Neural cell (in vitro differentiated cells): ENCODE measurements at regions not wholly inside any gene's neighbourhood (a gene's known extent, or its start where the extent isn't known, plus 50 kb on each side); places are given as distances from the start of the nearest gene placed in this dataset.

Source experiments
- H2AFZ ChIP-seq: fragments of 200-600, 300-800 bp; sonication (generic), shearing (Covaris generic); 2 replicates; pipeline ENCODE4 v1.6.0; 2014; ENCODE audit warnings: low read depth, mild to moderate bottlenecking, antibody characterized with exemption, low read length, moderate library complexity
- H3F3A ChIP-seq: fragments of 200-600 bp; shearing (Covaris generic); 2 replicates; pipeline ENCODE4 v1.6.1; 2016; ENCODE audit warnings: mild to moderate bottlenecking, moderate library complexity, mixed read lengths, antibody characterized with exemption, low read length; ENCODE audit not compliant: insufficient read depth, poor library complexity, severe bottlenecking
- H3K27ac ChIP-seq: fragments of 200-600, 300-800 bp; sonication (generic), shearing (Covaris generic); 2 replicates; pipeline ENCODE4 v1.5.1; 2014; ENCODE audit warnings: mild to moderate bottlenecking, low read length, moderate library complexity
- H3K27me3 ChIP-seq: fragments of 300-800, 200-600 bp; sonication (generic), shearing (Covaris generic); 2 replicates; pipeline ENCODE4 v1.6.0; 2014; ENCODE audit warnings: mild to moderate bottlenecking, low read depth, low read length, moderate library complexity; ENCODE audit not compliant: insufficient read depth
- H3K36me3 ChIP-seq: fragments of 300-800, 200-600 bp; sonication (generic), shearing (Covaris generic); 2 replicates; pipeline ENCODE4 v1.5.1; 2014; ENCODE audit warnings: mild to moderate bottlenecking, antibody characterized with exemption, low read length, moderate library complexity; ENCODE audit not compliant: insufficient read depth
- H3K4me2 ChIP-seq: fragments of 300-800, 200-600 bp; sonication (generic), shearing (Covaris generic); 2 replicates; pipeline ENCODE4 v1.6.0; 2014; ENCODE audit warnings: mild to moderate bottlenecking, low read length
- H3K4me3 ChIP-seq: fragments of 300-800, 200-600 bp; sonication (generic), shearing (Covaris generic); 2 replicates; pipeline ENCODE4 v1.5.1; 2014; ENCODE audit warnings: mild to moderate bottlenecking, low read length, moderate library complexity
- H3K79me2 ChIP-seq: fragments of 200-600 bp; shearing (Covaris generic); replicated peaks from 2 replicates; pipeline ENCODE4 v1.6.0; 2014; ENCODE audit warnings: mild to moderate bottlenecking, low read length, moderate library complexity; ENCODE audit not compliant: insufficient read depth
- H3K9ac ChIP-seq: fragments of 300-800, 200-600 bp; sonication (generic), shearing (Covaris generic); 2 replicates; pipeline ENCODE4 v1.6.1; 2016; ENCODE audit warnings: mild to moderate bottlenecking, low read length, mixed read lengths
- H3K9me2 ChIP-seq: fragments of 200-600 bp; shearing (Covaris generic); 2 replicates; pipeline ENCODE4 v1.6.1; 2016; ENCODE audit warnings: mild to moderate bottlenecking, low read length, mixed read lengths; ENCODE audit not compliant: insufficient read depth
- H3K9me3 ChIP-seq: fragments of 200-600, 300-800 bp; sonication (generic), shearing (Covaris generic); 2 replicates; pipeline ENCODE4 v1.6.1; 2016; ENCODE audit warnings: mild to moderate bottlenecking, mixed run types, low read length, moderate library complexity, mixed read lengths
- H4K20me1 ChIP-seq: fragments of 200-600 bp; shearing (Covaris generic); 2 replicates; pipeline ENCODE4 v1.6.1; 2016; ENCODE audit warnings: mild to moderate bottlenecking, mixed run types; ENCODE audit not compliant: insufficient read depth
- EP300 ChIP-seq: fragments of 450-650 bp; conservative IDR thresholded peaks from 2 replicates; pipeline ENCODE4 v1.6.1; 2014; ENCODE audit warnings: antibody characterized with exemption, mild to moderate bottlenecking, moderate library complexity; ENCODE audit not compliant: poor library complexity, severe bottlenecking
- EZH2 ChIP-seq: fragments of 200-600, 300-800 bp; shearing (Covaris generic), sonication (generic); IDR thresholded peaks from 2 replicates; pipeline ENCODE4 v1.6.1; 2014; ENCODE audit warnings: antibody characterized with exemption, low read length, borderline replicate concordance, mild to moderate bottlenecking; ENCODE audit not compliant: insufficient read depth, poor library complexity, severe bottlenecking
- MXI1 ChIP-seq: fragments of 450-650 bp; conservative IDR thresholded peaks from 2 replicates; pipeline ENCODE4 v1.6.1; 2014; ENCODE audit warnings: antibody characterized with exemption, mild to moderate bottlenecking; ENCODE audit not compliant: poor library complexity, severe bottlenecking
- POLR2AphosphoS5 ChIP-seq: IDR thresholded peaks from 2 replicates; pipeline ENCODE4 v1.6.1; 2012
- RAD21 ChIP-seq: fragments of 450-650 bp; conservative IDR thresholded peaks from 2 replicates; pipeline ENCODE4 v1.6.1; 2014; ENCODE audit warnings: antibody characterized with exemption, mild to moderate bottlenecking, moderate library complexity
- SMC3 ChIP-seq: fragments of 450-650 bp; conservative IDR thresholded peaks from 2 replicates; pipeline ENCODE4 v1.6.1; 2014; ENCODE audit warnings: antibody characterized with exemption, mild to moderate bottlenecking, moderate library complexity; ENCODE audit not compliant: poor library complexity
- TAF1 ChIP-seq: IDR thresholded peaks from 2 replicates; pipeline ENCODE4 v1.6.1; 2012; ENCODE audit warnings: low read depth
- TF ChIP-seq, protein P1 (sequence below): fragments of 450-650 bp; IDR thresholded peaks from 2 replicates; pipeline ENCODE4 v1.5.1; 2014; ENCODE audit warnings: antibody characterized with exemption, mild to moderate bottlenecking, moderate library complexity; ENCODE audit not compliant: poor library complexity, severe bottlenecking
- TF ChIP-seq, protein P2 (sequence below): IDR thresholded peaks from 2 replicates; pipeline ENCODE4 v1.6.1; 2012; ENCODE audit warnings: borderline replicate concordance

DNA sequence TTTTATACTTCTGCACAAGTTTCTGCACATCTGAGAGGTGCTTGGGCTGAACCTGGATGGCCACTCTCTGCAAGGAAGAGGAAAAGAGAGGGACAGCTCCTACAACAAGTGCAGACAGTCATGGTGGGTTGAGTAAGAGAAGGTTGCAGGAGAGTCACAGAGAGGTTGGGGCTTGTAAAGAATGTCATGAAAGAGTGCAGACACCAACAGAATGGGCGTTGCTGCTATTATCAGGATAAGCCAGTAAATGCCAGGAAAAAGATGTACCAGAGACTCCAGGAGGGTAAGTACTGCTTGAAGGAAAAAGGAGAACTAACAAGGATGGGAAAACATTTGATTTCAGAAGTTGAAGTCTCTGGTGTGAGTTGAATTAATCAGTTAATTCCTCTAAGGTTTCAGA, 77.8 kb upstream of the NRP1 start:
- Histone ChIP-seq H3K9ac (no peak overlapping the region), H3K4me2 (no peak overlapping the region), H2AFZ (no peak overlapping the region)

DNA sequence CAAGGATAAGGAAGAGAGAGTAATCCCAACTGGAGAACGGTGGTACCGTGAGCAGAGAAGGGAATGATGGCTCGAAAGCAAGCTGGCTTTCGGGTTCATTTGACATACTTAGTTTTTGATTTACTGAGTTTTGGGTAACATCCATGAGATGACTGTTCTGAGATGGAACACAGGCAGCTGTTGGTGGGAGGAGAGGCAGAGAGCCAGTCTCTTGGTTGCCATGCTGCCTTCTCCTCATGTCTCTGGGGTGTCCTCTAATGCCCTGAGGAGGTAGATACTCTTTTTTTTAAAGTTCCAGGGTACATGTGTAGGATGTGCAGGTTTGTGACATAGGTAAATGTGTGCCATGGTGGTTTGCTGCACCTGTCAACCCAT, 76.4 kb upstream of the NRP1 start:
- TF ChIP-seq EP300 (no peak), RAD21 (no peak), MXI1 (no peak), TAF1 (no peak), SMC3 (no peak), EZH2 (no peak), POLR2AphosphoS5 (no peak)
- TF ChIP-seq, protein P1, sequence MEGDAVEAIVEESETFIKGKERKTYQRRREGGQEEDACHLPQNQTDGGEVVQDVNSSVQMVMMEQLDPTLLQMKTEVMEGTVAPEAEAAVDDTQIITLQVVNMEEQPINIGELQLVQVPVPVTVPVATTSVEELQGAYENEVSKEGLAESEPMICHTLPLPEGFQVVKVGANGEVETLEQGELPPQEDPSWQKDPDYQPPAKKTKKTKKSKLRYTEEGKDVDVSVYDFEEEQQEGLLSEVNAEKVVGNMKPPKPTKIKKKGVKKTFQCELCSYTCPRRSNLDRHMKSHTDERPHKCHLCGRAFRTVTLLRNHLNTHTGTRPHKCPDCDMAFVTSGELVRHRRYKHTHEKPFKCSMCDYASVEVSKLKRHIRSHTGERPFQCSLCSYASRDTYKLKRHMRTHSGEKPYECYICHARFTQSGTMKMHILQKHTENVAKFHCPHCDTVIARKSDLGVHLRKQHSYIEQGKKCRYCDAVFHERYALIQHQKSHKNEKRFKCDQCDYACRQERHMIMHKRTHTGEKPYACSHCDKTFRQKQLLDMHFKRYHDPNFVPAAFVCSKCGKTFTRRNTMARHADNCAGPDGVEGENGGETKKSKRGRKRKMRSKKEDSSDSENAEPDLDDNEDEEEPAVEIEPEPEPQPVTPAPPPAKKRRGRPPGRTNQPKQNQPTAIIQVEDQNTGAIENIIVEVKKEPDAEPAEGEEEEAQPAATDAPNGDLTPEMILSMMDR, result no peak
- TF ChIP-seq, protein P2, sequence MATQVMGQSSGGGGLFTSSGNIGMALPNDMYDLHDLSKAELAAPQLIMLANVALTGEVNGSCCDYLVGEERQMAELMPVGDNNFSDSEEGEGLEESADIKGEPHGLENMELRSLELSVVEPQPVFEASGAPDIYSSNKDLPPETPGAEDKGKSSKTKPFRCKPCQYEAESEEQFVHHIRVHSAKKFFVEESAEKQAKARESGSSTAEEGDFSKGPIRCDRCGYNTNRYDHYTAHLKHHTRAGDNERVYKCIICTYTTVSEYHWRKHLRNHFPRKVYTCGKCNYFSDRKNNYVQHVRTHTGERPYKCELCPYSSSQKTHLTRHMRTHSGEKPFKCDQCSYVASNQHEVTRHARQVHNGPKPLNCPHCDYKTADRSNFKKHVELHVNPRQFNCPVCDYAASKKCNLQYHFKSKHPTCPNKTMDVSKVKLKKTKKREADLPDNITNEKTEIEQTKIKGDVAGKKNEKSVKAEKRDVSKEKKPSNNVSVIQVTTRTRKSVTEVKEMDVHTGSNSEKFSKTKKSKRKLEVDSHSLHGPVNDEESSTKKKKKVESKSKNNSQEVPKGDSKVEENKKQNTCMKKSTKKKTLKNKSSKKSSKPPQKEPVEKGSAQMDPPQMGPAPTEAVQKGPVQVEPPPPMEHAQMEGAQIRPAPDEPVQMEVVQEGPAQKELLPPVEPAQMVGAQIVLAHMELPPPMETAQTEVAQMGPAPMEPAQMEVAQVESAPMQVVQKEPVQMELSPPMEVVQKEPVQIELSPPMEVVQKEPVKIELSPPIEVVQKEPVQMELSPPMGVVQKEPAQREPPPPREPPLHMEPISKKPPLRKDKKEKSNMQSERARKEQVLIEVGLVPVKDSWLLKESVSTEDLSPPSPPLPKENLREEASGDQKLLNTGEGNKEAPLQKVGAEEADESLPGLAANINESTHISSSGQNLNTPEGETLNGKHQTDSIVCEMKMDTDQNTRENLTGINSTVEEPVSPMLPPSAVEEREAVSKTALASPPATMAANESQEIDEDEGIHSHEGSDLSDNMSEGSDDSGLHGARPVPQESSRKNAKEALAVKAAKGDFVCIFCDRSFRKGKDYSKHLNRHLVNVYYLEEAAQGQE, result no peak
- Histone ChIP-seq H3F3A (no peaks in the 10 kb centered on the region), H3K9ac (no peak overlapping the region), H3K9me2 (no peaks in the 10 kb centered on the region), H3K4me3 (no peak overlapping the region), H3K4me2 (no peak overlapping the region), H4K20me1 (no peaks in the 10 kb centered on the region), H3K27me3 (no peaks in the 10 kb centered on the region), H3K27ac (no peak overlapping the region), H3K36me3 (no peaks in the 10 kb centered on the region), H3K9me3 (no peaks in the 10 kb centered on the region), H2AFZ (no peak overlapping the region), H3K79me2 (no peaks in the 10 kb centered on the region)

More for the DNA sequence above, 77.8 kb upstream of the NRP1 start:
- TF ChIP-seq, protein P1, result no peak
- TF ChIP-seq TAF1 (no peak), MXI1 (no peak), POLR2AphosphoS5 (no peak), EP300 (no peak), EZH2 (no peak), RAD21 (no peak), SMC3 (no peak)
- TF ChIP-seq, protein P2, result no peak
- Histone ChIP-seq H3F3A (no peaks in the 10 kb centered on the region), H3K27ac (no peak overlapping the region), H3K9me3 (no peaks in the 10 kb centered on the region), H3K4me3 (no peak overlapping the region), H3K79me2 (no peaks in the 10 kb centered on the region), H3K27me3 (no peaks in the 10 kb centered on the region), H3K36me3 (no peaks in the 10 kb centered on the region), H3K9me2 (no peaks in the 10 kb centered on the region), H4K20me1 (no peaks in the 10 kb centered on the region)
